ENCODE measurements at regions not wholly inside any gene's neighbourhood (a gene's known extent, or its start where the extent isn't known, plus 50 kb on each side); places are given as distances from the start of the nearest gene placed in this dataset.
A peak's percentile ranks its signal among the peaks of the same experiment; 100 is the strongest.

- TF ChIP-seq POLR2AphosphoS5 (IDR thresholded peaks at IDR 0.05): peak; percentile 63
- no peak for TF ChIP-seq EP300 (IDR thresholded peaks at IDR 0.05)
- TF ChIP-seq POLR2A (IDR thresholded peaks at IDR 0.05): no peak
- TF ChIP-seq, protein P1, sequence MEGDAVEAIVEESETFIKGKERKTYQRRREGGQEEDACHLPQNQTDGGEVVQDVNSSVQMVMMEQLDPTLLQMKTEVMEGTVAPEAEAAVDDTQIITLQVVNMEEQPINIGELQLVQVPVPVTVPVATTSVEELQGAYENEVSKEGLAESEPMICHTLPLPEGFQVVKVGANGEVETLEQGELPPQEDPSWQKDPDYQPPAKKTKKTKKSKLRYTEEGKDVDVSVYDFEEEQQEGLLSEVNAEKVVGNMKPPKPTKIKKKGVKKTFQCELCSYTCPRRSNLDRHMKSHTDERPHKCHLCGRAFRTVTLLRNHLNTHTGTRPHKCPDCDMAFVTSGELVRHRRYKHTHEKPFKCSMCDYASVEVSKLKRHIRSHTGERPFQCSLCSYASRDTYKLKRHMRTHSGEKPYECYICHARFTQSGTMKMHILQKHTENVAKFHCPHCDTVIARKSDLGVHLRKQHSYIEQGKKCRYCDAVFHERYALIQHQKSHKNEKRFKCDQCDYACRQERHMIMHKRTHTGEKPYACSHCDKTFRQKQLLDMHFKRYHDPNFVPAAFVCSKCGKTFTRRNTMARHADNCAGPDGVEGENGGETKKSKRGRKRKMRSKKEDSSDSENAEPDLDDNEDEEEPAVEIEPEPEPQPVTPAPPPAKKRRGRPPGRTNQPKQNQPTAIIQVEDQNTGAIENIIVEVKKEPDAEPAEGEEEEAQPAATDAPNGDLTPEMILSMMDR (IDR thresholded peaks at IDR 0.05): no peak
Measured at GRCh38 chr5:86974955-86975354, 292.7 kb upstream of the RASA1 start.
